Transverse colon (tissue), 4 donors: ENCODE measurements at regions not wholly inside any gene's neighbourhood (a gene's known extent, or its start where the extent isn't known, plus 50 kb on each side); places are given as distances from the start of the nearest gene placed in this dataset.

Source experiments
- DNase-seq: peaks from one replicate; pipeline ENCODE4 v3.0.0-alpha.2; 2019
- H3K27ac ChIP-seq, 4 donors: fragments of 200-600 bp; sonication (generic); 2 replicates each; pipeline ENCODE4 v1.5.1; 2016 to 2018; ENCODE audit warnings: inconsistent platforms in 4 of 4
- H3K27me3 ChIP-seq: fragments of 200-600 bp; sonication (generic); 2 replicates; pipeline ENCODE4 v1.5.1; 2017; ENCODE audit warnings: inconsistent platforms
- H3K36me3 ChIP-seq, 4 donors: fragments of 200-600 bp; sonication (generic); 2 replicates each; pipeline ENCODE4 v1.5.1; 2017 to 2019; ENCODE audit warnings: inconsistent platforms in 4 of 4
- H3K4me1 ChIP-seq, 4 donors: fragments of 200-600 bp; sonication (generic); 2 replicates each; pipeline ENCODE4 v1.5.1; 2017 to 2020; ENCODE audit warnings: inconsistent platforms in 4 of 4
- H3K4me3 ChIP-seq, 4 donors: fragments of 200-600 bp; sonication (generic); 1 replicate in 1 of 4; 2 replicates in 3 of 4; pipeline versions ENCODE4 v1.5.1 to v1.6.1; 2017 to 2019; ENCODE audit warnings: inconsistent platforms in 4 of 4
- H3K9me3 ChIP-seq, 2 donors: fragments of 200-600 bp; sonication (generic); 2 replicates each; pipeline ENCODE4 v1.5.1; 2017 to 2019; ENCODE audit warnings: inconsistent platforms in 2 of 2
- EP300 ChIP-seq: sonication (generic); formaldehyde crosslinking; IDR thresholded peaks from one replicate; pipeline ENCODE4 v1.6.1; 2017; ENCODE audit warnings: antibody characterized with exemption, low read depth
- POLR2A ChIP-seq: fragments of 450-650 bp; IDR thresholded peaks from one replicate; pipeline ENCODE4 v1.6.1; 2016; ENCODE audit warnings: antibody characterized with exemption, mild to moderate bottlenecking, moderate library complexity
- POLR2AphosphoS5 ChIP-seq, 3 donors: sonication (generic); formaldehyde crosslinking; IDR thresholded peaks; one replicate each; pipeline ENCODE4 v1.6.1; 2016; ENCODE audit warnings: antibody characterized with exemption in 3 of 3
- whole genome bisulfite sequencing, 2 donors: methylation state at CpG; one replicate each; pipeline ENCODE4 v1.1.5; 2018; ENCODE audit warnings: low coverage in 1 of 2; 5-methylcytosine and 5-hydroxymethylcytosine counted together
- in situ Hi-C, 4 donors: fragments of 200-750 bp; cut with MboI; loops; one replicate each; pipeline versions ENCODE4 v1.15.0 to v1.15.1; 2017; ENCODE audit warnings: low sequenced_read_pairs in 3 of 4, low pct_ligation_motif_present in 1 of 4, low pct_unique_long_range_greater_than_20kb in 1 of 4
- intact Hi-C: fragments of 100-400 bp; cut with DNase I; formaldehyde crosslinking; loops from one replicate; pipeline ENCODE4 v1.15.1; 2023; ENCODE audit warnings: low total_unique reads
- TF ChIP-seq, protein P1 (sequence below), 5 experiments: fragments of 200-600 bp in 3 of 5; fragments of 450-650 bp in 2 of 5; sonication (generic) in 3 of 5; IDR thresholded peaks; 1 replicate in 2 of 5; 2 replicates in 3 of 5; pipeline ENCODE4 v1.5.1; 2016 to 2017; ENCODE audit warnings: antibody characterized with exemption in 5 of 5, inconsistent platforms in 3 of 5, mild to moderate bottlenecking in 2 of 5, moderate library complexity in 1 of 5

DNA sequence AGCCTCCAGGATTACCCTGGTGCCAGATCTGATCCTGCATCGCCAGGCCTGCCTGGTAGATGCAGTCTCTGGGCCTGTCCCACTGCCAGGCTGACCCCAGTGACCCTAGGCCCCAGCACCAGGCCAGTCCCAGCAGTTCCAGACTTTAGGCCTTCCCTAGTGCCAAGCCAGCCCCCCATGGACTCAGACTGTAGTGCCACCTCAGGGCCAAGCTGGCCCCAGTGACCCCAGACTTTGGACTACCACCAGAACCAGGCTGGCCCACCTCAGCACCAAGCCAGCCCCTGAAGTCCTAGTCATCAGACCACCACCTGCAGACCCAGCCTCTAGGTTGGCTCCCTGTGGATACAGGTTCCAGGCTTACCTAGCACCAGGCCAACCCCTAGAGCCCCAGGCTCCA is 142.5 kb downstream of the PJA2 start:
- in situ Hi-C loops = no loop called here
- no peak for DNase-seq

DNA sequence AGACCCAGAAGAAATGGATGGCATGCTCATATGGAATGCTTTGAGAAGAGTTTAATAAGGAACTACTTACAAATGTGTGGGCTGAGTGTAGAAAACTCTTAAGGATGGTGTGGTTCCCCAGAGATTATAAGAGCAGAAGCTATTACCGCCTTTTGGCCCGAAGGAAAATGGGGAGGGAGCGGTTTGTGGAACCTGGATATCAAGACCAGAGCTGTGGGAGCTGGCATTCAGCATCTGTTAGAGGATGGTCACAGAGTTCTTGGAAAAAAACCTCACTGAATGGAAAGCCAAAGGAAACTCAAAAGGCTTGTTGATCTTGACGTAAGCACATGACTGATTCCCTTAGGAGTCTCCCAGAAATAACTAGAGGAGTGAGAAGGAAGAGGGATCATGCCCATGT is 151.0 kb downstream of the PJA2 start:
- TF ChIP-seq EP300 (no peak), POLR2A (no peak), POLR2AphosphoS5 (IDR thresholded peaks at IDR 0.05) (no peak)
- TF ChIP-seq, protein P1, sequence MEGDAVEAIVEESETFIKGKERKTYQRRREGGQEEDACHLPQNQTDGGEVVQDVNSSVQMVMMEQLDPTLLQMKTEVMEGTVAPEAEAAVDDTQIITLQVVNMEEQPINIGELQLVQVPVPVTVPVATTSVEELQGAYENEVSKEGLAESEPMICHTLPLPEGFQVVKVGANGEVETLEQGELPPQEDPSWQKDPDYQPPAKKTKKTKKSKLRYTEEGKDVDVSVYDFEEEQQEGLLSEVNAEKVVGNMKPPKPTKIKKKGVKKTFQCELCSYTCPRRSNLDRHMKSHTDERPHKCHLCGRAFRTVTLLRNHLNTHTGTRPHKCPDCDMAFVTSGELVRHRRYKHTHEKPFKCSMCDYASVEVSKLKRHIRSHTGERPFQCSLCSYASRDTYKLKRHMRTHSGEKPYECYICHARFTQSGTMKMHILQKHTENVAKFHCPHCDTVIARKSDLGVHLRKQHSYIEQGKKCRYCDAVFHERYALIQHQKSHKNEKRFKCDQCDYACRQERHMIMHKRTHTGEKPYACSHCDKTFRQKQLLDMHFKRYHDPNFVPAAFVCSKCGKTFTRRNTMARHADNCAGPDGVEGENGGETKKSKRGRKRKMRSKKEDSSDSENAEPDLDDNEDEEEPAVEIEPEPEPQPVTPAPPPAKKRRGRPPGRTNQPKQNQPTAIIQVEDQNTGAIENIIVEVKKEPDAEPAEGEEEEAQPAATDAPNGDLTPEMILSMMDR (IDR thresholded peaks at IDR 0.05) = no peak
- DNase-seq = no peak
- in situ Hi-C loops (no loop called here), intact Hi-C loops (no loop called here)
- Histone ChIP-seq H3K27ac (no peak overlapping the region), H3K36me3 (no peaks in the 10 kb centered on the region), H3K9me3 (no peaks in the 10 kb centered on the region), H3K4me3 (no peak overlapping the region), H3K27me3 (no peaks in the 10 kb centered on the region), H3K4me1 (no peaks in the 10 kb centered on the region)
- WGBS, 2 donors = 83 to 93% methylated on average over 4 of the region's 4 CpGs

More for the DNA sequence above, 142.5 kb downstream of the PJA2 start:
- no peak for TF ChIP-seq POLR2A
- TF ChIP-seq POLR2AphosphoS5 (IDR thresholded peaks at IDR 0.05) = no peak
- no peak for TF ChIP-seq EP300
- TF ChIP-seq, protein P1 (IDR thresholded peaks at IDR 0.05) = no peak
- H3K9me3 ChIP-seq = no peaks in the 10 kb centered on the region
- no peaks in the 10 kb centered on the region for H3K27me3 ChIP-seq
- H3K4me1 ChIP-seq = no peaks in the 10 kb centered on the region
- no peaks in the 10 kb centered on the region for H3K36me3 ChIP-seq
- H3K4me3 ChIP-seq = no peak overlapping the region
- WGBS, 2 donors = 100% methylated on average over 1 of the region's 1 CpG; no CpG with 5 or more reads in 1 of the 2 donors
- H3K27ac ChIP-seq = no peak overlapping the region
- intact Hi-C loops = no loop called here

DNA sequence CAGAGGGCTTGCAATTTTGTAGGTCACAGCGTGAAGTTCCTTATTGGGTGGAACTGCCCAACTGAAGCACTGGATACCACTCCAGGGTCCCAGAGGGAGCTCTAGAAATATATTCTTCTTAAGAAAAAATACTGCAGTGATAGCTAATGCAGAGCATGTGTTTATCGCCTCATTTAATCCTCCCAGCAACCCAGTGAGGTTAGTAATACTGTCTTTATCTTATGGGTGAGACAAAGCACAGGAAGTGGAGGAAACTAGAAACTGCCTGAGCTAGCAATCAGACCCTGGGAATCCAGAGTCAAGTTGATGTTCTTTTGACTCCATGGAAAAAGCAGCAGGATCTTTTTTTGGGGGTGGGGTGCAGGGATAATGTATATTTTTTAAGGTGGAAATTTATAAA is 153.3 kb downstream of the PJA2 start:
- intact Hi-C loops (no loop called here), in situ Hi-C loops (no loop called here)
- H3K4me3 ChIP-seq = no peak overlapping the region
- no peaks in the 10 kb centered on the region for H3K4me1 ChIP-seq
- 80 to 100% methylated on average over 1 to 2 of the region's 2 CpGs for WGBS, 2 donors
- H3K27ac ChIP-seq = no peak overlapping the region
- TF ChIP-seq POLR2A = no peak
- TF ChIP-seq EP300 = no peak
- TF ChIP-seq, protein P1 (IDR thresholded peaks at IDR 0.05) = no peak
- TF ChIP-seq POLR2AphosphoS5 (IDR thresholded peaks at IDR 0.05) = no peak
- H3K9me3 ChIP-seq = no peaks in the 10 kb centered on the region
- H3K36me3 ChIP-seq = no peaks in the 10 kb centered on the region
- no peaks in the 10 kb centered on the region for H3K27me3 ChIP-seq
- DNase-seq = no peak

DNA sequence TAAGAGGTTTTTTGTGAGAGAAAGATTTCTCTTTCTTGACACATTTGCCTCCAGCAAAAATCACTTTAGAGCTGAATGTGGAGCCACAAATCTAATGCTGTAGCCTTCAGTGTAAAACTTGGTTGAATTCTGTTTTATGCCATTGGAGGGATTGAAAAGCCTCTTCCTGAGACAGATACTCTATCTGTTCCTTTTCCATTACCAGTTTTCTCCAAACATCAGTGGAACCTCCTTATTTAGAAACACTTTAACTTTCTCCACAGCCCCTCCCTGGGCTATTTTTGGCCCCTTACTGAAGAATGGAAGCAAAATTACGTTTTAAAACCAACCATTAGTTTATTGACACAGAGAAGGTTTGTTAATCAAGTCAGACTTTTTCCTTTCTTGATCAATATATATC is 155.3 kb downstream of the PJA2 start:
- H3K9me3 ChIP-seq = no peaks in the 10 kb centered on the region
- H3K27me3 ChIP-seq = no peaks in the 10 kb centered on the region
- no peak for DNase-seq
- H3K27ac ChIP-seq = no peak overlapping the region
- 40 to 55% methylated on average over 1 of the region's 1 CpG for WGBS, 2 donors
- no peaks in the 10 kb centered on the region for H3K4me1 ChIP-seq
- H3K4me3 ChIP-seq = no peak overlapping the region
- intact Hi-C loops = no loop called here
- TF ChIP-seq EP300 (no peak), POLR2AphosphoS5 (IDR thresholded peaks at IDR 0.05) (no peak)
- in situ Hi-C loops = no loop called here
- no peaks in the 10 kb centered on the region for H3K36me3 ChIP-seq

DNA sequence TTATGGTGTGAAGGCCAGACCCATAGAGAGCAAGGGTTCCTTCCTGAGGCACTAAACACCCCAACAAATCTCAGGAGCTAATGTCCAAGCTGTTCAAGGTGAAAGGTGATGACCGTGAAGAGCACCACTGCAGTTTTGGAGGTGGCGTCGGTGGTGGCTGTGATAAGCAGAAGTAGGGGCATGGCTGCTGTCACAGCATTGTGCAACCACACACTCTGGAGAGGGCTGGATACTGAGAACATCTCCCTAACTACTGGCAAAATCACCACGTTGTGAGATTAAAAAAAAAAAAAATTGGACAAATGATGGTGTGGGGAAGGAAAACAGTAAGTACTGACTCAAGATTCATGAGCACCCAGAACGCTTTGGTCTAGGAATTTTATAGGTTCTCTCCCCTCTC is 156.5 kb downstream of the PJA2 start:
- H3K27ac ChIP-seq = no peak overlapping the region
- DNase-seq = no peak
- H3K4me1 ChIP-seq = no peaks in the 10 kb centered on the region
- 77 to 79% methylated on average over 2 to 5 of the region's 5 CpGs for WGBS, 2 donors
- TF ChIP-seq, protein P1 (IDR thresholded peaks at IDR 0.05) = no peak
- no peak for TF ChIP-seq POLR2A
- TF ChIP-seq EP300 = no peak
- TF ChIP-seq POLR2AphosphoS5 (IDR thresholded peaks at IDR 0.05) = no peak
- H3K27me3 ChIP-seq = no peaks in the 10 kb centered on the region
- intact Hi-C loops = no loop called here
- H3K4me3 ChIP-seq = no peak overlapping the region
- in situ Hi-C loops = no loop called here
- no peaks in the 10 kb centered on the region for H3K36me3 ChIP-seq
- H3K9me3 ChIP-seq = no peaks in the 10 kb centered on the region
